Peyer's patch (tissue), 4 donors: ENCODE measurements at regions not wholly inside any gene's neighbourhood (a gene's known extent, or its start where the extent isn't known, plus 50 kb on each side); places are given as distances from the start of the nearest gene placed in this dataset.

Source experiments
- DNase-seq, 3 donors: peaks; one replicate each; pipeline ENCODE4 v3.0.0-alpha.2; 2017 to 2019
- H3K27ac ChIP-seq, 4 donors: fragments of 200-600 bp; sonication (generic); one replicate each; pipeline ENCODE4 v1.5.1; 2016 to 2019
- H3K27me3 ChIP-seq, 2 donors: fragments of 200-600 bp; sonication (generic); one replicate each; pipeline ENCODE4 v1.5.1; 2019
- H3K36me3 ChIP-seq, 3 donors: fragments of 200-600 bp; sonication (generic); one replicate each; pipeline ENCODE4 v1.5.1; 2016 to 2019
- H3K4me1 ChIP-seq, 4 donors: fragments of 200-600 bp; sonication (generic); one replicate each; pipeline ENCODE4 v1.5.1; 2016 to 2019
- H3K4me3 ChIP-seq, 4 donors: fragments of 200-600 bp; sonication (generic); 1 replicate in 3 of 4; 2 replicates in 1 of 4; pipeline ENCODE4 v1.5.1; 2016 to 2019; ENCODE audit warnings: mild to moderate bottlenecking in 1 of 4
- H3K9me3 ChIP-seq, 4 donors: fragments of 200-600 bp; sonication (generic); one replicate each; pipeline ENCODE4 v1.5.1; 2016 to 2019; ENCODE audit warnings: mild to moderate bottlenecking in 1 of 4
- CTCF ChIP-seq, 6 experiments: fragments of 450-650 bp in 4 of 6; fragments of 200-600 bp in 2 of 6; sonication (generic) in 1 of 6; IDR thresholded peaks; one replicate each; pipeline ENCODE4 v1.5.1; 2017 to 2019; ENCODE audit warnings: antibody characterized with exemption in 6 of 6, mild to moderate bottlenecking in 3 of 6, moderate library complexity in 1 of 6
- POLR2A ChIP-seq, 2 donors: fragments of 450-650 bp; IDR thresholded peaks; one replicate each; pipeline ENCODE4 v1.5.1; 2017; ENCODE audit warnings: antibody characterized with exemption in 2 of 2, mild to moderate bottlenecking in 2 of 2, moderate library complexity in 2 of 2

- DNase-seq: no peak
- Histone ChIP-seq H3K9me3 (no peaks in the 10 kb centered on the region), H3K27me3 (no peaks in the 10 kb centered on the region), H3K36me3 (no peaks in the 10 kb centered on the region), H3K27ac (no peak overlapping the region), H3K4me1 (no peaks in the 10 kb centered on the region), H3K4me3 (no peak overlapping the region)
- TF ChIP-seq POLR2A (IDR thresholded peaks at IDR 0.05): no peak
- no peak for TF ChIP-seq CTCF (IDR thresholded peaks at IDR 0.05)
These were observed 200.6 kb upstream of the MGAT4C start for GRCh38 chr12:86456776-86457175.

DNA sequence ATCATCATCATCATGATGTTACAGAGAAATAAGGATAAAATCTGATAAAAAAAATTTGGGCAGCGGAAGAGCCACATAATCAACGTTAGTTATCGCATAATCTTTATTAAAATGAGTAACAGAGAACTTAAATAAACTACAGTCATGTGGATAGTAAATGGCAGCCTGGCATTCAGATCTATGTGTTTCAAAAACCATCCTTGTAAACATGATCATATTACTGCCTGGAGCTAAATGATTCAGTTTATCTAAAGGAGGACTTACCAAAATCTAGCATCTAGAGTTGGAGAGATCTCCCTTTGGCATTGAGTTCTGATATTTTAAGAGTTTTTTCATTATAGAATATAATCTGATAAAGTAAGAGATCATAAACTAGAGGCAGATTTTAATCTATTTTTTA, 200.1 kb upstream of the MGAT4C start:
- H3K36me3 ChIP-seq: no peaks in the 10 kb centered on the region
- no peak overlapping the region for H3K4me3 ChIP-seq
- no peaks in the 10 kb centered on the region for H3K9me3 ChIP-seq
- DNase-seq: no peak
- TF ChIP-seq CTCF (IDR thresholded peaks at IDR 0.05) (no peak), POLR2A (IDR thresholded peaks at IDR 0.05) (no peak)
- H3K4me1 ChIP-seq: no peaks in the 10 kb centered on the region
- no peaks in the 10 kb centered on the region for H3K27me3 ChIP-seq
- H3K27ac ChIP-seq: no peak overlapping the region

DNA sequence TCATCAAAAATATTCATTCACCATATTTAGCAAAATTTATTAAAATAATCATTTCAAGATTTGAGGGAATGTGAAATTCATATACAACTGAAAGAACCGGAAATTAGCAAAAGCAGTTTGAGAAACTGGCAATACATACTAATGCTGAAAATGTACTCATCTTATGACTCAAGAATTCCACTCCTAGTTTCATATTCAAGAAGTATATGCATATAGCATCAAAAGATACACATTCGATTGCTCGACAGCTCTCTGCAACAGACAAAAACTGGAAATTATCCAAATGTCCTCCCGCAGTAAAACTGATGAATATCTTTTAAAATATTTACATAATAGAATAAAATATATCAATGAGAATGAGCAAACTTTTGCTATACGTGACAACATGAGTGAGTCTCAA, 189.2 kb upstream of the MGAT4C start:
- H3K27ac ChIP-seq: no peak overlapping the region
- no peaks in the 10 kb centered on the region for H3K9me3 ChIP-seq
- no peaks in the 10 kb centered on the region for H3K4me1 ChIP-seq
- no peak for DNase-seq
- H3K36me3 ChIP-seq: no peaks in the 10 kb centered on the region
- H3K4me3 ChIP-seq: no peak overlapping the region
- TF ChIP-seq POLR2A (IDR thresholded peaks at IDR 0.05): no peak
- TF ChIP-seq CTCF (IDR thresholded peaks at IDR 0.05): no peak
- H3K27me3 ChIP-seq: no peaks in the 10 kb centered on the region

- TF ChIP-seq POLR2A (IDR thresholded peaks at IDR 0.05) (no peak), CTCF (IDR thresholded peaks at IDR 0.05) (no peak)
- Histone ChIP-seq H3K4me1 (no peaks in the 10 kb centered on the region), H3K27me3 (no peaks in the 10 kb centered on the region), H3K27ac (no peak overlapping the region), H3K36me3 (no peaks in the 10 kb centered on the region), H3K4me3 (no peak overlapping the region), H3K9me3 (no peaks in the 10 kb centered on the region)
- DNase-seq: no peak
These were observed 178.9 kb upstream of the MGAT4C start for GRCh38 chr12:86435053-86435452.

DNA sequence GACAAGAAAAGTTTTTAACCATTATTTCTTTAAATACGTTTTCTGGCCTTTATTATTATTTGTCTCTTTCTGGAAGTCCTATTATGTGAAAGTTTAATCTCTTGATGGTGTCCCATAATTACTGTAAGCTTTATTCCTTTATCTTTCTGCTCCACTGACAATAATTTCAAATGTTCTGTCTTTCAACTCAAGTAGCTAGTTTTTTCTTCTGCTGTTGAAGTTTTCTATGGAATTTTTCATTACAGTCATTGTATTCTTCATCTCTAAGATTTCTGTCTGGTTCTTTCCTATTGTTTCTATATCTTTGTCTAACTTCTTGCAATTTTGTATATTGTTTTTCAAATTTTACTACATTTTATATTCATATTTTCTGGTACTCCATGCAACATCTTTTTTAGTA, 173.6 kb upstream of the MGAT4C start:
- Histone ChIP-seq H3K27me3 (no peaks in the 10 kb centered on the region), H3K4me1 (no peaks in the 10 kb centered on the region), H3K27ac (no peak overlapping the region), H3K9me3 (no peaks in the 10 kb centered on the region), H3K4me3 (no peak overlapping the region), H3K36me3 (no peaks in the 10 kb centered on the region)
- DNase-seq: no peak
- TF ChIP-seq CTCF (IDR thresholded peaks at IDR 0.05) (no peak), POLR2A (IDR thresholded peaks at IDR 0.05) (no peak)

GRCh38 chr12:86421333-86421732, 165.1 kb upstream of the MGAT4C start:
- DNase-seq: no peak
- H3K9me3 ChIP-seq: no peaks in the 10 kb centered on the region
- TF ChIP-seq POLR2A (IDR thresholded peaks at IDR 0.05) (no peak), CTCF (IDR thresholded peaks at IDR 0.05) (no peak)
- no peaks in the 10 kb centered on the region for H3K36me3 ChIP-seq
- no peaks in the 10 kb centered on the region for H3K4me1 ChIP-seq
- no peaks in the 10 kb centered on the region for H3K27me3 ChIP-seq
- H3K27ac ChIP-seq: no peak overlapping the region
- no peak overlapping the region for H3K4me3 ChIP-seq
